ENCODE measurements at regions not wholly inside any gene's neighbourhood (a gene's known extent, or its start where the extent isn't known, plus 50 kb on each side); places are given as distances from the start of the nearest gene placed in this dataset.

DNA sequence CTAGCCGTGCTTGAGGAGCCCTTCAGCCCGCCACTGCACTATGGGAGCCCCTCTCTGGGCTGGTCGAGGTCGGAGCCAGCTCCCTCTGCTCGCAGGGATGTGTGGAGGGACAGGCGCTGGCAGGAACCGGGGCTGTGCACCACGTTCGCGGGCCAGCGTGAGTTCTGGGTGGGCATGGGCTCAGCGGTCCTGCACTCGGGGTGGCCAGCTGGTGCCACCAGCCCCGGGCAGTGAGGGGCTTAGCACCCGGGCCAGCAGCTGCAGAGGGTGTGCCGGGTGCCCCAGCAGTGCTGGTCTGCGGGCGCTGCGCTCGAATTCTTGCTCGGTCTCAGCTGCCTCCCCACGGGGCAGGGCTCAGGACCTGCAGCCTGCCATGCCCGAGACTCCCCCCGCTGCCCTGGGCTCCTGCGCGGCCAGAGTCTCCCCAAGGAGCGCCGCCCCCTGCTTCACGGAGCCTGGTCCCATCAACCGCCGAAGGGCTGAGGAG lies 90.8 kb upstream of the NRG3 start:
- CTCF ChIA-PET = no interaction called here
- no peak overlapping the region for H3K4me3 ChIP-seq (ENCODE audit: low read depth, low read length, poor library complexity, severe bottlenecking)
- H3K27me3 ChIP-seq (replicated peaks; ENCODE audit: insufficient read depth, low read depth, low read length, poor library complexity) = no peaks in the 10 kb centered on the region
- H3K4me1 ChIP-seq (ENCODE audit: insufficient read depth, low read length, poor library complexity, severe bottlenecking) = no peaks in the 10 kb centered on the region
- DNase-seq (ENCODE audit: low spot score) = no peak
- H3K9me3 ChIP-seq (ENCODE audit: low read depth, low read length, poor library complexity, severe bottlenecking) = peaks cover 17% of the 10 kb centered on the region
- intact Hi-C loops (cut with micrococcal nuclease; ENCODE audit: unreplicated experiment) = no loop called here
- no TSS peak for BruUV-seq (replicated peaks)
- no peak overlapping the region for H3K27ac ChIP-seq (ENCODE audit: low read depth, low read length, poor library complexity, severe bottlenecking)
- POLR2A ChIA-PET (ENCODE audit: low non-redundant PET) = no interaction called here
- TF ChIP-seq EZH2 (IDR thresholded peaks at IDR 0.05; ENCODE audit: borderline replicate concordance, low read depth, low read length, poor library complexity, severe bottlenecking) (no peak), CTCF (conservative IDR thresholded peaks at IDR 0.05; ENCODE audit: low read depth, low read length) (no peak)
- H3K36me3 ChIP-seq (ENCODE audit: insufficient read depth, low read length, poor library complexity, severe bottlenecking) = no peaks in the 10 kb centered on the region

- TF ChIP-seq EZH2 (IDR thresholded peaks at IDR 0.05; ENCODE audit: borderline replicate concordance, low read depth, low read length, poor library complexity, severe bottlenecking) (no peak), CTCF (conservative IDR thresholded peaks at IDR 0.05; ENCODE audit: low read depth, low read length) (no peak)
- no peaks in the 10 kb centered on the region for H3K4me1 ChIP-seq (ENCODE audit: insufficient read depth, low read length, poor library complexity, severe bottlenecking)
- peaks cover 19% of the 10 kb centered on the region for H3K9me3 ChIP-seq (ENCODE audit: low read depth, low read length, poor library complexity, severe bottlenecking)
- ChIA-PET POLR2A (ENCODE audit: low non-redundant PET) (no interaction called here), CTCF (no interaction called here)
- H3K27me3 ChIP-seq (replicated peaks; ENCODE audit: insufficient read depth, low read depth, low read length, poor library complexity) = no peaks in the 10 kb centered on the region
- intact Hi-C loops (cut with micrococcal nuclease; ENCODE audit: unreplicated experiment) = no loop called here
- no peak overlapping the region for H3K4me3 ChIP-seq (ENCODE audit: low read depth, low read length, poor library complexity, severe bottlenecking)
- no peaks in the 10 kb centered on the region for H3K36me3 ChIP-seq (ENCODE audit: insufficient read depth, low read length, poor library complexity, severe bottlenecking)
- BruUV-seq (replicated peaks) = no TSS peak
- no peak for DNase-seq (ENCODE audit: low spot score)
- H3K27ac ChIP-seq (ENCODE audit: low read depth, low read length, poor library complexity, severe bottlenecking) = no peak overlapping the region
Measured at GRCh38 chr10:81792729-81793128, 82.3 kb upstream of the NRG3 start.

GRCh38 chr10:81806842-81807241 lies 68.2 kb upstream of the NRG3 start:
- H3K27ac ChIP-seq (ENCODE audit: low read depth, low read length, poor library complexity, severe bottlenecking) = no peak overlapping the region
- H3K4me3 ChIP-seq (ENCODE audit: low read depth, low read length, poor library complexity, severe bottlenecking) = no peak overlapping the region
- H3K27me3 ChIP-seq (replicated peaks; ENCODE audit: insufficient read depth, low read depth, low read length, poor library complexity) = no peaks in the 10 kb centered on the region
- DNase-seq (ENCODE audit: low spot score) = no peak
- CTCF ChIA-PET = no interaction called here
- BruUV-seq (replicated peaks) = no TSS peak
- peaks cover 30% of the 10 kb centered on the region for H3K9me3 ChIP-seq (ENCODE audit: low read depth, low read length, poor library complexity, severe bottlenecking)
- no peaks in the 10 kb centered on the region for H3K36me3 ChIP-seq (ENCODE audit: insufficient read depth, low read length, poor library complexity, severe bottlenecking)
- no peaks in the 10 kb centered on the region for H3K4me1 ChIP-seq (ENCODE audit: insufficient read depth, low read length, poor library complexity, severe bottlenecking)
- intact Hi-C loops (cut with micrococcal nuclease; ENCODE audit: unreplicated experiment) = no loop called here
- TF ChIP-seq CTCF (conservative IDR thresholded peaks at IDR 0.05; ENCODE audit: low read depth, low read length) = no peak
- TF ChIP-seq EZH2 (IDR thresholded peaks at IDR 0.05; ENCODE audit: borderline replicate concordance, low read depth, low read length, poor library complexity, severe bottlenecking) = no peak
- POLR2A ChIA-PET (ENCODE audit: low non-redundant PET) = no interaction called here

Measured in A673 (cell line).